ENCODE measurements at regions not wholly inside any gene's neighbourhood (a gene's known extent, or its start where the extent isn't known, plus 50 kb on each side); places are given as distances from the start of the nearest gene placed in this dataset.

- TF ChIP-seq, protein P1, sequence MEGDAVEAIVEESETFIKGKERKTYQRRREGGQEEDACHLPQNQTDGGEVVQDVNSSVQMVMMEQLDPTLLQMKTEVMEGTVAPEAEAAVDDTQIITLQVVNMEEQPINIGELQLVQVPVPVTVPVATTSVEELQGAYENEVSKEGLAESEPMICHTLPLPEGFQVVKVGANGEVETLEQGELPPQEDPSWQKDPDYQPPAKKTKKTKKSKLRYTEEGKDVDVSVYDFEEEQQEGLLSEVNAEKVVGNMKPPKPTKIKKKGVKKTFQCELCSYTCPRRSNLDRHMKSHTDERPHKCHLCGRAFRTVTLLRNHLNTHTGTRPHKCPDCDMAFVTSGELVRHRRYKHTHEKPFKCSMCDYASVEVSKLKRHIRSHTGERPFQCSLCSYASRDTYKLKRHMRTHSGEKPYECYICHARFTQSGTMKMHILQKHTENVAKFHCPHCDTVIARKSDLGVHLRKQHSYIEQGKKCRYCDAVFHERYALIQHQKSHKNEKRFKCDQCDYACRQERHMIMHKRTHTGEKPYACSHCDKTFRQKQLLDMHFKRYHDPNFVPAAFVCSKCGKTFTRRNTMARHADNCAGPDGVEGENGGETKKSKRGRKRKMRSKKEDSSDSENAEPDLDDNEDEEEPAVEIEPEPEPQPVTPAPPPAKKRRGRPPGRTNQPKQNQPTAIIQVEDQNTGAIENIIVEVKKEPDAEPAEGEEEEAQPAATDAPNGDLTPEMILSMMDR (IDR thresholded peaks at IDR 0.05): no peak
- no peak for TF ChIP-seq POLR2A (IDR thresholded peaks at IDR 0.05)
Observed at GRCh38 chr4:163818673-163819072, 324.2 kb downstream of the TMA16 start.
